ENCODE measurements at regions not wholly inside any gene's neighbourhood (a gene's known extent, or its start where the extent isn't known, plus 50 kb on each side); places are given as distances from the start of the nearest gene placed in this dataset.

- no peak for TF ChIP-seq CTCF (conservative IDR thresholded peaks at IDR 0.05 in 1 of 2, IDR thresholded peaks at IDR 0.05 in 1 of 2; ENCODE audit: extremely low read depth in 1 of 2, insufficient read depth in 1 of 2, low read depth in 1 of 2, low read length in 2 of 2)
- TF ChIP-seq EZH2 (IDR thresholded peaks at IDR 0.05; ENCODE audit: borderline replicate concordance, low read length), result no peak
These were observed 112.8 kb upstream of the ATXN3L start for GRCh38 chrX:13432414-13433297.

All from mammary epithelial cell (primary cell).